Stimulated activated naive B cell treated with anti-CD40 and anti-IgM and Interleukin-4, amounts not matched to agents 10 μg/mL and 1 μg/mL and 100 μg/mL, for 72 hours (primary cell): ENCODE measurements at regions not wholly inside any gene's neighbourhood (a gene's known extent, or its start where the extent isn't known, plus 50 kb on each side); places are given as distances from the start of the nearest gene placed in this dataset.

Experiments used
- ATAC-seq, 2 donors: fragments of 150-1000 bp; cut with Tn5 transposase; replicated peaks; 2 replicates each; pipeline ENCODE4 v1.10.0; 2021; ENCODE audit warnings: moderate library complexity in 1 of 2
- DNase-seq: peaks from one replicate; pipeline ENCODE4 v3.0.0; 2021
- H3K27ac Mint-ChIP-seq: one replicate; pipeline ENCODE4 v1.8.0; 2022; ENCODE audit warnings: mild to moderate bottlenecking, mixed read lengths
- H3K27me3 Mint-ChIP-seq, 2 donors: one replicate each; pipeline ENCODE4 v1.8.0; 2022; ENCODE audit warnings: mixed read lengths in 2 of 2
- H3K36me3 Mint-ChIP-seq, 2 donors: one replicate each; pipeline ENCODE4 v1.8.0; 2022; ENCODE audit warnings: mixed read lengths in 2 of 2, mild to moderate bottlenecking in 1 of 2
- H3K4me1 Mint-ChIP-seq, 2 donors: one replicate each; pipeline ENCODE4 v1.8.0; 2022; ENCODE audit warnings: mixed read lengths in 2 of 2, mild to moderate bottlenecking in 1 of 2
- H3K4me3 Mint-ChIP-seq, 2 donors: one replicate each; pipeline ENCODE4 v1.8.0; 2022; ENCODE audit warnings: mild to moderate bottlenecking in 2 of 2, mixed read lengths in 2 of 2, moderate library complexity in 1 of 2
- H3K9me3 Mint-ChIP-seq, 2 donors: one replicate each; pipeline ENCODE4 v1.8.0; 2022; ENCODE audit warnings: mixed read lengths in 2 of 2, mild to moderate bottlenecking in 1 of 2

GRCh38 chr14:101237252-101237616 lies 324.1 kb upstream of the DIO3 start:
- Mint-ChIP-seq H3K4me3 (no peak overlapping the region), H3K9me3 (peaks cover 0 to 4% of the 10 kb centered on the region in 2 donors), H3K27ac (no peak overlapping the region), H3K27me3 (peaks cover 13 to 22% of the 10 kb centered on the region in 2 donors), H3K36me3 (no peaks in the 10 kb centered on the region), H3K4me1 (no peaks in the 10 kb centered on the region)
- no peak for DNase-seq
- ATAC-seq = no peak

- DNase-seq (no peak), ATAC-seq (no peak)
- Mint-ChIP-seq H3K27me3 (peaks cover 10 to 25% of the 10 kb centered on the region in 2 donors), H3K4me3 (no peak overlapping the region), H3K27ac (no peak overlapping the region), H3K36me3 (no peaks in the 10 kb centered on the region), H3K4me1 (no peaks in the 10 kb centered on the region), H3K9me3 (peaks cover 0 to 4% of the 10 kb centered on the region in 2 donors)
Observed at GRCh38 chr14:101239065-101239464, 322.2 kb upstream of the DIO3 start.

- peaks cover 0 to 4% of the 10 kb centered on the region in 2 donors for H3K9me3 Mint-ChIP-seq
- H3K36me3 Mint-ChIP-seq = no peaks in the 10 kb centered on the region
- no peaks in the 10 kb centered on the region for H3K4me1 Mint-ChIP-seq
- no peak overlapping the region for H3K27ac Mint-ChIP-seq
- H3K4me3 Mint-ChIP-seq = no peak overlapping the region
- no peak for ATAC-seq
- peaks cover 0 to 14% of the 10 kb centered on the region in 2 donors for H3K27me3 Mint-ChIP-seq
- DNase-seq = no peak
Observed at GRCh38 chr14:101241147-101241546, 320.1 kb upstream of the DIO3 start.

- H3K9me3 Mint-ChIP-seq = peaks cover 0 to 4% of the 10 kb centered on the region in 2 donors
- peaks cover 0 to 14% of the 10 kb centered on the region in 2 donors for H3K27me3 Mint-ChIP-seq
- DNase-seq (no peak), ATAC-seq (no peak)
- no peak overlapping the region for H3K27ac Mint-ChIP-seq
- H3K36me3 Mint-ChIP-seq = no peaks in the 10 kb centered on the region
- no peak overlapping the region for H3K4me3 Mint-ChIP-seq
- H3K4me1 Mint-ChIP-seq = no peaks in the 10 kb centered on the region
Observed at GRCh38 chr14:101241807-101242278, 319.5 kb upstream of the DIO3 start.

GRCh38 chr14:101242442-101243385 lies 318.6 kb upstream of the DIO3 start:
- H3K9me3 Mint-ChIP-seq = peaks cover 0 to 4% of the 10 kb centered on the region in 2 donors
- H3K4me1 Mint-ChIP-seq = no peaks in the 10 kb centered on the region
- no peak overlapping the region for H3K4me3 Mint-ChIP-seq
- H3K36me3 Mint-ChIP-seq = no peaks in the 10 kb centered on the region
- no peak overlapping the region for H3K27ac Mint-ChIP-seq
- ATAC-seq (no peak), DNase-seq (no peak)
- peaks cover 0 to 10% of the 10 kb centered on the region in 2 donors for H3K27me3 Mint-ChIP-seq

GRCh38 chr14:101243587-101244338 lies 317.5 kb upstream of the DIO3 start:
- peaks cover 0 to 10% of the 10 kb centered on the region in 2 donors for H3K27me3 Mint-ChIP-seq
- H3K4me1 Mint-ChIP-seq = no peaks in the 10 kb centered on the region
- H3K4me3 Mint-ChIP-seq = no peak overlapping the region
- peaks cover 0 to 4% of the 10 kb centered on the region in 2 donors for H3K9me3 Mint-ChIP-seq
- no peaks in the 10 kb centered on the region for H3K36me3 Mint-ChIP-seq
- ATAC-seq (no peak), DNase-seq (no peak)
- no peak overlapping the region for H3K27ac Mint-ChIP-seq

GRCh38 chr14:101246894-101247841 lies 314.1 kb upstream of the DIO3 start:
- DNase-seq (no peak), ATAC-seq (no peak)
- no peaks in the 10 kb centered on the region for H3K9me3 Mint-ChIP-seq
- peaks cover 3 to 5% of the 10 kb centered on the region in 2 donors for H3K4me1 Mint-ChIP-seq
- no peaks in the 10 kb centered on the region for H3K36me3 Mint-ChIP-seq
- H3K27me3 Mint-ChIP-seq = peaks cover 8 to 10% of the 10 kb centered on the region in 2 donors
- H3K4me3 Mint-ChIP-seq = no peak overlapping the region
- H3K27ac Mint-ChIP-seq = no peak overlapping the region

GRCh38 chr14:101247842-101248725 lies 313.2 kb upstream of the DIO3 start:
- H3K4me3 Mint-ChIP-seq = no peak overlapping the region
- no peak overlapping the region for H3K27ac Mint-ChIP-seq
- H3K9me3 Mint-ChIP-seq = no peaks in the 10 kb centered on the region
- H3K4me1 Mint-ChIP-seq = peaks cover 3 to 5% of the 10 kb centered on the region in 2 donors
- ATAC-seq (no peak), DNase-seq (no peak)
- no peaks in the 10 kb centered on the region for H3K36me3 Mint-ChIP-seq
- peaks cover 8% of the 10 kb centered on the region in 2 donors for H3K27me3 Mint-ChIP-seq

GRCh38 chr14:101248840-101249675 lies 312.2 kb upstream of the DIO3 start:
- H3K4me3 Mint-ChIP-seq = no peak overlapping the region
- peaks cover 3 to 5% of the 10 kb centered on the region in 2 donors for H3K4me1 Mint-ChIP-seq
- peaks cover 0 to 8% of the 10 kb centered on the region in 2 donors for H3K27me3 Mint-ChIP-seq
- DNase-seq = no peak
- no peaks in the 10 kb centered on the region for H3K9me3 Mint-ChIP-seq
- H3K36me3 Mint-ChIP-seq = no peaks in the 10 kb centered on the region
- no peak for ATAC-seq
- no peak overlapping the region for H3K27ac Mint-ChIP-seq

GRCh38 chr14:101249676-101250036 lies 311.6 kb upstream of the DIO3 start:
- Mint-ChIP-seq H3K36me3 (no peaks in the 10 kb centered on the region), H3K27me3 (peaks cover 0 to 8% of the 10 kb centered on the region in 2 donors), H3K9me3 (no peaks in the 10 kb centered on the region), H3K4me3 (no peak overlapping the region), H3K27ac (no peak overlapping the region), H3K4me1 (peaks cover 3 to 5% of the 10 kb centered on the region in 2 donors)
- ATAC-seq (no peak), DNase-seq (no peak)

- peaks cover 3 to 5% of the 10 kb centered on the region in 2 donors for H3K4me1 Mint-ChIP-seq
- H3K27me3 Mint-ChIP-seq = peaks cover 0 to 8% of the 10 kb centered on the region in 2 donors
- H3K4me3 Mint-ChIP-seq = no peak overlapping the region
- H3K27ac Mint-ChIP-seq = no peak overlapping the region
- no peaks in the 10 kb centered on the region for H3K36me3 Mint-ChIP-seq
- H3K9me3 Mint-ChIP-seq = no peaks in the 10 kb centered on the region
- ATAC-seq (no peak), DNase-seq (no peak)
Observed at GRCh38 chr14:101250336-101250947, 310.9 kb upstream of the DIO3 start.
